Mesodermal cell (in vitro differentiated cells): ENCODE measurements at regions not wholly inside any gene's neighbourhood (a gene's known extent, or its start where the extent isn't known, plus 50 kb on each side); places are given as distances from the start of the nearest gene placed in this dataset.
"Not testable (repeated sequence)": the region's sequence is repeated elsewhere in the genome, so short reads cannot be mapped to it uniquely, and the experiment has no call there.

Experiments used
- H3K27ac ChIP-seq: 2 replicates; pipeline ENCODE4 v1.7.0; 2013; ENCODE audit warnings: mild to moderate bottlenecking, low read depth, low read length, moderate library complexity; ENCODE audit not compliant: severe bottlenecking
- H3K36me3 ChIP-seq: 2 replicates; pipeline ENCODE4 v1.7.1; 2013; ENCODE audit warnings: mild to moderate bottlenecking, low read length, moderate library complexity; ENCODE audit not compliant: control insufficient read depth, insufficient read depth
- H3K4me1 ChIP-seq: one replicate; pipeline ENCODE4 v1.7.1; 2013; ENCODE audit warnings: mild to moderate bottlenecking, low read length; ENCODE audit not compliant: insufficient read depth, control insufficient read depth, poor library complexity, severe bottlenecking
- H3K4me3 ChIP-seq: 2 replicates; pipeline ENCODE4 v1.7.0; 2013; ENCODE audit warnings: low read length, control low read depth, mild to moderate bottlenecking; ENCODE audit not compliant: insufficient read depth, poor library complexity, severe bottlenecking; ENCODE audit errors: extremely low read depth
- H3K9me3 ChIP-seq: 2 replicates; pipeline ENCODE4 v1.7.1; 2013; ENCODE audit warnings: mild to moderate bottlenecking, low read length, moderate library complexity; ENCODE audit not compliant: control insufficient read depth
- WGBS, 2 experiments: methylation state at CpG; one replicate each; pipeline ENCODE4 v1.1.5; 2013; ENCODE audit warnings: missing lambda C conversion rate in 2 of 2; ENCODE audit not compliant: insufficient coverage in 2 of 2; 5-methylcytosine and 5-hydroxymethylcytosine counted together

DNA sequence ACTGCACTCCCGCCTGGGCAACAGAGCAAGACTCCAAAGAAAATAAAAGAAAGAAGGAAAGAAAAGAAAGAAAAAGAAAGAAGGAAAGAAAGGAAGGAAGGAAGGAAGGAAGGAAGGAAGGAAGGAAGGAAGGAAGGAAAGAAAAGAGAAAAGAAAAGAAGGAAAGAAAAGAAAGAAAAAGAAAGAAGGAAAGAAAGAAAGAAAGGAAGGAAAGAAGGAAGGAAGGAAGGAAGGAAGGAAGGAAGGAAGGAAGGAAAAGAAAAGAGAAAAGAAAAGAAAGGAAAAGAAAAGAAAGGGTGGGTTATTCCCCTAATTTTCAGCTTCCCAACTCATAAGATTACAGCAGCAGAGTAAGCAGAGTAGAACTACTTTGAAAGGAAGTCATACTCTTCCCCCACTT is 64.4 kb downstream of the TMEM200C start:
- not testable (repeated sequence) for H3K9me3 ChIP-seq, H3K4me1 ChIP-seq, H3K27ac ChIP-seq, H3K36me3 ChIP-seq, H3K4me3 ChIP-seq
- WGBS, 2 experiments: 86% methylated on average over 1 of the region's 1 CpG; no CpG with 5 or more reads in 1 of the 2 experiments

GRCh38 chr18:5828913-5829312 is 66.4 kb downstream of the TMEM200C start:
- Histone ChIP-seq H3K4me3 (no peak overlapping the region), H3K27ac (no peak overlapping the region), H3K9me3 (no peaks in the 10 kb centered on the region), H3K36me3 (no peaks in the 10 kb centered on the region), H3K4me1 (no peaks in the 10 kb centered on the region)
- 100% methylated on average over 1 of the region's 1 CpG for WGBS, 2 experiments

DNA sequence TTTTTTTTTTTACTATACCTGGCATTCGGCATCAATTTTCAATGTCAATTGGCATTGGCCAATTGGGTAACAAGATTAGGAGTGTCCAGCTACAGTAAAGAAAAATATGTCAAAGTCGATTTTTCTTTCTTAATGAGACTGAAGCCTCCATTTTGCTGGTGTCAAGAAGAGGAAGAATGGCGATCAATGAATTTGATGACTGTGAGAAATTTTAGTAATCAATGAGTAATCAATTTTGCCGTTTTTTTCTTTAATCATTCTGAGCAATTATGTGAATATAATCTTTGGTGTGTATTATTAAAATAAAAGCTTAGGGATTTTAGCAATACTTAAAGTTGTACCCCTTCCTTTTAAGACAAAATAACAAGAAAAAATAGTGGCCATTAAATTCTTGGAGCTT is 69.7 kb downstream of the TMEM200C start:
- Histone ChIP-seq H3K4me3 (no peak overlapping the region), H3K36me3 (no peaks in the 10 kb centered on the region), H3K9me3 (no peaks in the 10 kb centered on the region), H3K27ac (no peak overlapping the region), H3K4me1 (no peaks in the 10 kb centered on the region)
- 88 to 97% methylated on average over 2 of the region's 4 CpGs for WGBS, 2 experiments

DNA sequence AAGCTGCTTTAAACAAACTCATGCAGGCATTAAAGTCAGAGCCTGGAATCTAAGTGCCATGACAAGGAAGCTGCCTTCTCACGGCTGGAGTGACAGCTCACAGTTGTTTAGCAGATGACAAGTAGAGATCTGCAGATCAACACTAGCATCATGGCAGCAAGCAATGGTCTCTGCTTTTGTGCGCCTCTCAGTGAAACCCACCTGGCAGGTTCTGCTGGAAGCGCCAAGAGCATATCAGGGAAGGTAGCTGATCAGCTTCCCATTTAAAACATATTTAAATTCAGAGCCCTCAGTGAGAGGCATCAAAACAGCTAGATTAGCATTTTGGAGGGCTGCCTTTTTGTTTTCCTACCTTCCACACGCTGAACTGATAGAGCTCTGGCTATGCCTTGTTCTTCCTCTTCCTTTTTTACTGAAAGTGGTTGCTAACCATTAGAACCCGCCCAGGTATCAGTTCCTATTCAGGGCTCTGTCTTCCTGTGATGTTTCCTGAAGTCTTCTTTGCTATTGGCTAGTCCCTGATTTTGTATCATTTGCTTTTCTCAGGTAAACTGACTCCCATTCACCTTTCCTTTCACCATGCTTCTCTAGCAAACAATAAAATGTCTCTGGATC is 70.8 kb downstream of the TMEM200C start:
- 76 to 83% methylated on average over 3 of the region's 5 CpGs for WGBS, 2 experiments
- H3K9me3 ChIP-seq: no peaks in the 10 kb centered on the region
- H3K4me3 ChIP-seq: no peak overlapping the region
- no peak overlapping the region for H3K27ac ChIP-seq
- no peaks in the 10 kb centered on the region for H3K4me1 ChIP-seq
- H3K36me3 ChIP-seq: no peaks in the 10 kb centered on the region

- Histone ChIP-seq H3K4me3 (no peak overlapping the region), H3K27ac (no peak overlapping the region), H3K9me3 (no peaks in the 10 kb centered on the region), H3K4me1 (no peaks in the 10 kb centered on the region), H3K36me3 (no peaks in the 10 kb centered on the region)
- no CpG with 5 or more reads among the region's 1 CpG for WGBS, 2 experiments
These were observed 77.5 kb downstream of the TMEM200C start for GRCh38 chr18:5817816-5818215.

DNA sequence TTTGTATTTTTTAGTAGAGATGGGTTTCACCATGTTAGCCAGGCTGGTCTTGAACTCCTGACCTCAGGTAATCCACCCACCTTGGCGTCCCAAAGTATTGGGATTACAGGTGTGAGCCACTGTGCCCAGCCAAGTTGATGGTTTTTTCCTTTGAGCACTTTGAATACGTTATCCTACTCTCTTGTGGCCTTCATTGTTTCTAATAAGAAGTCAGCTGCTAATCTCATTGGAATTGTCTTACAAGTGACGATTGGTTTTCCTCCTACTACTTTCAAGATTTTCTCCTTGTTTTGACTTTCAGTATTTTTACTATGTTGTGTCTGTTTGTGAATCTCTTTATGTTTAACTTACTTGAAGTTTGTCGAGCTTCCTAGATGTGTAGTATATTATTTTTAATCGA is 88.5 kb downstream of the TMEM200C start:
- Histone ChIP-seq H3K27ac (no peak overlapping the region), H3K4me1 (no peaks in the 10 kb centered on the region), H3K4me3 (no peak overlapping the region), H3K36me3 (no peaks in the 10 kb centered on the region), H3K9me3 (peaks cover 9% of the 10 kb centered on the region)
- 71 to 92% methylated on average over 2 of the region's 5 CpGs for WGBS, 2 experiments

GRCh38 chr18:5787936-5788335 is 107.4 kb downstream of the TMEM200C start:
- Histone ChIP-seq H3K36me3 (no peaks in the 10 kb centered on the region), H3K9me3 (peaks cover 13% of the 10 kb centered on the region), H3K27ac (no peak overlapping the region), H3K4me1 (no peaks in the 10 kb centered on the region), H3K4me3 (no peak overlapping the region)
- no CpG with 5 or more reads among the region's 1 CpG for WGBS, 2 experiments

DNA sequence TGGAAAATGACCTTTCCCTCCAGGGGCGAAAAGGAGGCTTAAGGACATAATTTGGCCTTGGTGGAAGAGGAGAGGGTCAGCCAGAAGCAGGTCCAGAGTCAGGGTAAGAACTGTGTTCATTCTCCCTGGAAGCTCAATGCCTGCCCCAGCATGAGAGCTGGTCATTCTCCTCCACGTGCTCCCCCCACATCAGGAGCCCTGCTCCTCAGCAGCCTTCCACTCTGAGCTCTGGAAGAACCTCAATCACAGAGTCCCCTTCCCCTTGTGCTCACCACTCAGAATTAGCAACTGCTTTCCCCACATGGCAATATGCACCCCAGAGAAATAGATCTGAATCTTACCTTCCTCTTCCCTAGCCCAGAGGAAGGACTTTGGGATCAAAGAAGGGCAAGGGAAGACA is 115.4 kb downstream of the TMEM200C start:
- Histone ChIP-seq H3K4me1 (no peaks in the 10 kb centered on the region), H3K4me3 (no peak overlapping the region), H3K36me3 (no peaks in the 10 kb centered on the region), H3K27ac (no peak overlapping the region), H3K9me3 (peaks cover 9% of the 10 kb centered on the region)
- WGBS, 2 experiments: 71 to 100% methylated on average over 1 of the region's 2 CpGs

GRCh38 chr18:5772306-5773105 is 122.8 kb downstream of the TMEM200C start:
- H3K27ac ChIP-seq: peak overlapping the region; percentile 73

DNA sequence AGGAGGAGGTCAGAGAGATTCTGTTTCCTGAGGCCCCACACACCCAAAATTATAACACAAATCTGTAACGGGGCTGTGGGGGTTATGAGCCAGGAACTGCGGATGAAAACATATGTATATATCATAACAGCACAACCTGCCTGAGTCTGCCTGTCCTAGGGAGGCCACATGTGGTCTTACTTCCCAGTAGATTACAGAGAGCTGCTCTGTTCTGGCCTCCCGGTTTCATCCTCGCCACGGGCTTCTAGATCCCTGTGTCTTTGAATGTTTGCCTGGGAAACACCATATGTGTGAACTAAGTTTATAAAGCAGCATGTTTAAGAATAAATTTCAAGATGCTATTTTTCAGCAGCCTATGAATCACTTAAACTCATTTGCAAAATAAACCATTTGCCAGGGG is 124.0 kb downstream of the TMEM200C start:
- Histone ChIP-seq H3K9me3 (no peaks in the 10 kb centered on the region), H3K36me3 (no peaks in the 10 kb centered on the region), H3K27ac (no peak overlapping the region), H3K4me1 (no peaks in the 10 kb centered on the region), H3K4me3 (no peak overlapping the region)
- 80% methylated on average over 2 of the region's 5 CpGs; no CpG with 5 or more reads in 1 of the 2 experiments for WGBS, 2 experiments

More at GRCh38 chr18:5772306-5773105, 122.8 kb downstream of the TMEM200C start:
- no peak overlapping the region for H3K4me3 ChIP-seq
- no peaks in the 10 kb centered on the region for H3K9me3 ChIP-seq
- WGBS, 2 experiments: 89 to 93% methylated on average over 11 to 12 of the region's 14 CpGs
- H3K36me3 ChIP-seq: no peaks in the 10 kb centered on the region
- no peaks in the 10 kb centered on the region for H3K4me1 ChIP-seq

DNA sequence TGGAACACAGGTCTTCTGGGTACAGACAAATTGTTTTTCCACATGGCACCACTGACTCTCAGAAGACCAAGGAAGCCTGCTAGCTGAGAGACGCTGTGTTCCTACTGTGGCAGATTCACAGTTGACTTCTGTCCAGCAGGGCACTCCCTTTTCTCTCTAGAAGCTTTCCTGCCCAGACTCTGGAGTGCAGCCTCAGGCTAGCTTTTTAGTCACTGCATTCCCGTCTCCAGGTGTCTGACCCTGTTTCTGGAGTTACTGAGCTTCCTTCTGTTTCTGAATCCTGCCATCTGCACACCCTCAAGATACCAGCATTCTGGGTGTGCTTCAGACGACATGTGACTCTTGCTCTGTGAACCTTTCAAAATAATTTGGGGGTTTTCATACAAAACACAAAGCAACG is 125.1 kb downstream of the TMEM200C start:
- H3K4me3 ChIP-seq: no peak overlapping the region
- H3K9me3 ChIP-seq: no peaks in the 10 kb centered on the region
- no peak overlapping the region for H3K27ac ChIP-seq
- H3K4me1 ChIP-seq: no peaks in the 10 kb centered on the region
- no peaks in the 10 kb centered on the region for H3K36me3 ChIP-seq
- WGBS, 2 experiments: 57 to 87% methylated on average over 2 of the region's 4 CpGs
